ENCODE measurements at regions not wholly inside any gene's neighbourhood (a gene's known extent, or its start where the extent isn't known, plus 50 kb on each side); places are given as distances from the start of the nearest gene placed in this dataset.

DNA sequence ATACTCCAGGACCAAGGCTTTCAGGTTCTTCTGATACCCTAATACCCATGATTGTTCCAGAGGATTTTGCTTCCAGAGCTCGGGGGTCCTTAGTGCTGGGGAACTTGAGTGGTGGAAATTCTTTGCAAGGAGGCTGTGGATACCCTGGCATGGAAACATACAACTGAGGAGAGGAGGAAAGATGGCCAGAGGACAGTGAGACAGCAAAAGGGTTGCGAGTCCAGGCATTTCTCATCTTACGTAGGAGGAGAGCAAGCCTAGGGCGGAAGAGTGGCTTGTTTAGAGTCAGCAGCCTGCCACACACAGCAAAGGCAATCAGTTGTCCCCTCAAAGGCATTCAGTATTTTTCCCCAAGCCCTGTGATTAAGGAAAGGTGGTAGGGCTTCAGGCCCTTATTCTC is 73.5 kb downstream of the ADM start:
- TF ChIP-seq, protein P1, sequence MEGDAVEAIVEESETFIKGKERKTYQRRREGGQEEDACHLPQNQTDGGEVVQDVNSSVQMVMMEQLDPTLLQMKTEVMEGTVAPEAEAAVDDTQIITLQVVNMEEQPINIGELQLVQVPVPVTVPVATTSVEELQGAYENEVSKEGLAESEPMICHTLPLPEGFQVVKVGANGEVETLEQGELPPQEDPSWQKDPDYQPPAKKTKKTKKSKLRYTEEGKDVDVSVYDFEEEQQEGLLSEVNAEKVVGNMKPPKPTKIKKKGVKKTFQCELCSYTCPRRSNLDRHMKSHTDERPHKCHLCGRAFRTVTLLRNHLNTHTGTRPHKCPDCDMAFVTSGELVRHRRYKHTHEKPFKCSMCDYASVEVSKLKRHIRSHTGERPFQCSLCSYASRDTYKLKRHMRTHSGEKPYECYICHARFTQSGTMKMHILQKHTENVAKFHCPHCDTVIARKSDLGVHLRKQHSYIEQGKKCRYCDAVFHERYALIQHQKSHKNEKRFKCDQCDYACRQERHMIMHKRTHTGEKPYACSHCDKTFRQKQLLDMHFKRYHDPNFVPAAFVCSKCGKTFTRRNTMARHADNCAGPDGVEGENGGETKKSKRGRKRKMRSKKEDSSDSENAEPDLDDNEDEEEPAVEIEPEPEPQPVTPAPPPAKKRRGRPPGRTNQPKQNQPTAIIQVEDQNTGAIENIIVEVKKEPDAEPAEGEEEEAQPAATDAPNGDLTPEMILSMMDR (IDR thresholded peaks at IDR 0.05; ENCODE audit: extremely low read depth, insufficient read depth, missing control alignments): no peak
- no peak for DNase-seq (ENCODE audit: low spot score)
- in situ Hi-C loops (cut with MboI; ENCODE audit: low pct_unique_long_range_greater_than_20kb, low sequenced_read_pairs, unreplicated experiment): no loop called here

DNA sequence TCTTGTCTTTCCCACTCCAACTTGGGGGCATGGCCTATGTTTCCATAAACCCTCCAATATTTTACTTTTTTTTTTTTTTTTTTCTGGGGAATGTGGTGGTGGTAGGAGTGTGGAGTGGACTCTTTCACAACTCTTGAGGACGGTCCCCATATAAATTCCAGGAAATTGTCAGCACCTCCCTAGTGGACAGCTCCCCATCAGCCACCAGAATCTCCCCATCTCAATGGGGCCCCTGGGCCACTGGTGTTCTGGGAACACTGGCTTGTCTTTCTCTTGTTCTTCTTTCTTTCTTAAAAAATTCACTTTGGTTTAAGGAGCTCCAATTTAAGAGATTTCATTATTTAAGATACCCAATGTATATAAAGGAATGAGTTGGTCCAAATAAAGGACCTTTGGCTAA is 74.1 kb downstream of the ADM start:
- no peak for DNase-seq (ENCODE audit: low spot score)
- in situ Hi-C loops (cut with MboI; ENCODE audit: low pct_unique_long_range_greater_than_20kb, low sequenced_read_pairs, unreplicated experiment): no loop called here

DNA sequence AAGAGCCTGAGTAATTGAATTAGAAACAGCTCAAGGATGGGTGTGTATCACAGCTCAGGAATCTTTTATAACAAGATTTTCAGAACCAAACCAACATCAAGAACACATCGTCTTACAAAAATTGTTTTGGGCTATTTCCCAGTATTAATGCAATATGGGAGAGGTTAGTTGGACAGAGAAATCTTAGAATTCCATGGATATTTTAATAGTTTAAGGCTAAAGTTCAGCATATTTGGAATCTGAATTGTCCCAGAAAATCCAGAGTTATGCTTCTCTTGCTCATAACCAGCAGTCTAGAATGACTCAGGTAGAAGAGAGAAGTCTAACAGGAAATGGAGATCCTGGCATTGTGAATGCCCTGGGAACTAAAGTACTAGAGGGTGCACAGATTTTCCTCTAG is 74.6 kb downstream of the ADM start:
- in situ Hi-C loops (cut with MboI; ENCODE audit: low pct_unique_long_range_greater_than_20kb, low sequenced_read_pairs, unreplicated experiment): no loop called here
- TF ChIP-seq, protein P1 (IDR thresholded peaks at IDR 0.05; ENCODE audit: extremely low read depth, insufficient read depth, missing control alignments): no peak
- no peak for DNase-seq (ENCODE audit: low spot score)

More for the DNA sequence above, 74.1 kb downstream of the ADM start:
- TF ChIP-seq, protein P1 (IDR thresholded peaks at IDR 0.05; ENCODE audit: extremely low read depth, insufficient read depth, missing control alignments): no peak

DNA sequence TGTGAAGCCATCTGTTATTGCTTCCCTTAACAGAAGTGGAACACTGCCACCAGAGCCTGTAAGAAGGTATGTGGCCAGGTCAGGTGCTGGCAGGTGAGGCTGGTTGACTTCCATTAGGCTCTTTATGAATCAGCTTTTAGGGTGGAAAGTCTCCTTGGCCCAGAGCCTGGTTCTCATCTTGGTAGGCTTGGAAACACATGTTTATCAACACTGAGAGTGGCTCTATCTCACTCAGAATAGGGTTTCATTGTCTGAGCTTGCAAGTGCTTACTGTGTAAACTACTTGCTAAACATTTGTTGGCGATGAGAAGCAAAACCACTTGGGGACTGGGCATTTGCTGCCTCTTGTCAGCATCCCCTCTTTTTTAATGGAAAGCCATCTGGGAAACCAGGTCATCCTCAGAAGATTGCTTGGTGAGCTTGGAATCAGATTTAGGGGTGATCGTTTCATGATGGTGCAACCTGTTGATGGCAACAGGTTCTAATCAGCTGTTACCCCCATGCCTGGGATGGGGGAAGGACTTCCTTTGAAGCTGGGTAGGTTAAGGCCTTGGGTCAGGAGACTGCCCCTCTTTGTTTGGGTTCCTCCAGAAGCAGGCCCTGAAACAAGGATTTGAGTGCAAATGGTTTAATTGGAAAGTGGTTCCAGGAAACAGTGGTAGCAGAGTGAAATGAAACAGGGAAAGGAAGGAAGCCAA is 75.0 kb upstream of the AMPD3 start:
- in situ Hi-C loops (cut with MboI; ENCODE audit: low pct_unique_long_range_greater_than_20kb, low sequenced_read_pairs, unreplicated experiment): no loop called here
- DNase-seq (ENCODE audit: low spot score): no peak
- TF ChIP-seq, protein P1 (IDR thresholded peaks at IDR 0.05; ENCODE audit: extremely low read depth, insufficient read depth, missing control alignments): no peak

DNA sequence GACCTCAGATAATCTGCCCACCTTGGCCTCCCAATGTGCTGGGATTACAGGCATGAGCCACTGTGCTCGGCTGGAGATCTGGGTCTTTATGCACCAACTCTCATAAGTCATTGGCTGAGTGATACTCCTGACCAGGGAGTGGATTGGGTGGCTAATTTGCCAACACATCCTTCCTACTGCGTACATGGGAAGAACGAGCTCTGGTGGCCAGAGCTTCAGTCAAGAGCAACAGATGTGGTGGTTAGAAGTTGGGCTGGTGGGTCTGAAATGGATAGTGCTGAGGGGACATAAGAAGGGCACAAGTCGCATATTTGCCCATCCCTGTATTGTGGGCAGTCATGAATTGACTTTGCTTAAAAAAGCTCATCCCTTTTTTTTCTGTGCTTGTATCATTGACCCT is 74.1 kb upstream of the AMPD3 start:
- DNase-seq (ENCODE audit: low spot score): no peak
- in situ Hi-C loops (cut with MboI; ENCODE audit: low pct_unique_long_range_greater_than_20kb, low sequenced_read_pairs, unreplicated experiment): no loop called here
- TF ChIP-seq, protein P1 (IDR thresholded peaks at IDR 0.05; ENCODE audit: extremely low read depth, insufficient read depth, missing control alignments): no peak

DNA sequence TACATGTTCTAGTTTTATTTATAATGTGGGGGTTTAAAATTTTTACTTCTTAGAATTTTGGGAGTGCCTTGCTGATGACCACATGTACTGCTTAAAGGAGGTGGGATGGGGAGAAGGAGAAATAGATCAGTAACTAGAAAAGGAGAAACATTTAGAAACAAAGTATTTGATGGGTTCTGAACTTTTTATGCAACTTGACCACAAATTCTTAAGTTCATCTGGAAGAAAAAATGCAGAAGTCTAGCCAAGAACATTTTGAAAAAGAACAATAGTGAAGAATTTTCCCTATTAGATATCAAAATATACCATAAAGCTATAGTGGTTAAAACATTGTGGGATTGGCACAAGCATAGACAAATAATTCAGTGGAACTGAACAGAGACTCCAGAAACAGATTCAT is 73.3 kb upstream of the AMPD3 start:
- in situ Hi-C loops (cut with MboI; ENCODE audit: low pct_unique_long_range_greater_than_20kb, low sequenced_read_pairs, unreplicated experiment): no loop called here
- TF ChIP-seq, protein P1 (IDR thresholded peaks at IDR 0.05; ENCODE audit: extremely low read depth, insufficient read depth, missing control alignments): no peak
- DNase-seq (ENCODE audit: low spot score): no peak

Measured in GM13977 (cell line).